ENCODE measurements at regions not wholly inside any gene's neighbourhood (a gene's known extent, or its start where the extent isn't known, plus 50 kb on each side); places are given as distances from the start of the nearest gene placed in this dataset.

DNA sequence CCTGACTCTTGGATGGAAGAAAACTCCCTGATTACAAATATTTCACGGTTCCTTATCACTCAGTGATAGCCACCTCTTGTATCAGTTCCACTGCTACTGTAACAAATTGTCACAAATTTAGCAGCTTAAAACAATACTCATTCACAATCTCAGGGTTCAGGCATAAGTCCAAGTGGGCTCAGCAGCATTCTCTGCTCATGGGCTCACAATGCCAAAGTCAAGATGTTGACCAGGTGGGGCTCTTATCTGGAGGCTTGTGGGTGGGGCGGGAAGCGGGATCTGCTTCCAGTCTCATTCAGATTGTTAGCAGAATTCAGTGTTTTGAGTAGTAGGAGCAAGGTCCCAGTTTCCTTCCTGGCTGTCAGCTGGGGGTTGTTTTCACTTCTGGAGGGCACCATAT, 137.3 kb upstream of the FAM78B start:
- TF ChIP-seq, protein P1, sequence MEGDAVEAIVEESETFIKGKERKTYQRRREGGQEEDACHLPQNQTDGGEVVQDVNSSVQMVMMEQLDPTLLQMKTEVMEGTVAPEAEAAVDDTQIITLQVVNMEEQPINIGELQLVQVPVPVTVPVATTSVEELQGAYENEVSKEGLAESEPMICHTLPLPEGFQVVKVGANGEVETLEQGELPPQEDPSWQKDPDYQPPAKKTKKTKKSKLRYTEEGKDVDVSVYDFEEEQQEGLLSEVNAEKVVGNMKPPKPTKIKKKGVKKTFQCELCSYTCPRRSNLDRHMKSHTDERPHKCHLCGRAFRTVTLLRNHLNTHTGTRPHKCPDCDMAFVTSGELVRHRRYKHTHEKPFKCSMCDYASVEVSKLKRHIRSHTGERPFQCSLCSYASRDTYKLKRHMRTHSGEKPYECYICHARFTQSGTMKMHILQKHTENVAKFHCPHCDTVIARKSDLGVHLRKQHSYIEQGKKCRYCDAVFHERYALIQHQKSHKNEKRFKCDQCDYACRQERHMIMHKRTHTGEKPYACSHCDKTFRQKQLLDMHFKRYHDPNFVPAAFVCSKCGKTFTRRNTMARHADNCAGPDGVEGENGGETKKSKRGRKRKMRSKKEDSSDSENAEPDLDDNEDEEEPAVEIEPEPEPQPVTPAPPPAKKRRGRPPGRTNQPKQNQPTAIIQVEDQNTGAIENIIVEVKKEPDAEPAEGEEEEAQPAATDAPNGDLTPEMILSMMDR (IDR thresholded peaks at IDR 0.05; ENCODE audit: control extremely low read depth in 1 of 3, insufficient read depth in 1 of 3, low read depth in 1 of 3, low read length in 3 of 3) = no peak
- TF ChIP-seq ZNF274 (IDR thresholded peaks at IDR 0.05; ENCODE audit: borderline replicate concordance, extremely low read depth, low read length) = no peak
- TF ChIP-seq RAD21 (IDR thresholded peaks at IDR 0.05 in 1 of 2, conservative IDR thresholded peaks at IDR 0.05 in 1 of 2; ENCODE audit: low read depth in 2 of 2, low read length in 2 of 2) = no peak
- TF ChIP-seq, protein P2, sequence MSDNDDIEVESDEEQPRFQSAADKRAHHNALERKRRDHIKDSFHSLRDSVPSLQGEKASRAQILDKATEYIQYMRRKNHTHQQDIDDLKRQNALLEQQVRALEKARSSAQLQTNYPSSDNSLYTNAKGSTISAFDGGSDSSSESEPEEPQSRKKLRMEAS (IDR thresholded peaks at IDR 0.05) = no peak
- no peak for TF ChIP-seq POLR2AphosphoS5 (IDR thresholded peaks at IDR 0.05; ENCODE audit: low read depth, low read length)
- no peak for TF ChIP-seq YY1 (IDR thresholded peaks at IDR 0.05; ENCODE audit: low read depth, low read length)
- no peak for TF ChIP-seq EZH2 (IDR thresholded peaks at IDR 0.05; ENCODE audit: low read depth, low read length, severe bottlenecking)
- no peak for TF ChIP-seq CEBPB (IDR thresholded peaks at IDR 0.05; ENCODE audit: low read depth, low read length)
- TF ChIP-seq CBX8 (IDR thresholded peaks at IDR 0.05; ENCODE audit: borderline replicate concordance, low read depth, low read length) = no peak
- TF ChIP-seq EGR1 (IDR thresholded peaks at IDR 0.05; ENCODE audit: borderline replicate concordance, low read depth, low read length) = no peak
- no peak for TF ChIP-seq BACH1 (IDR thresholded peaks at IDR 0.05; ENCODE audit: low read length)
- TF ChIP-seq, protein P3, sequence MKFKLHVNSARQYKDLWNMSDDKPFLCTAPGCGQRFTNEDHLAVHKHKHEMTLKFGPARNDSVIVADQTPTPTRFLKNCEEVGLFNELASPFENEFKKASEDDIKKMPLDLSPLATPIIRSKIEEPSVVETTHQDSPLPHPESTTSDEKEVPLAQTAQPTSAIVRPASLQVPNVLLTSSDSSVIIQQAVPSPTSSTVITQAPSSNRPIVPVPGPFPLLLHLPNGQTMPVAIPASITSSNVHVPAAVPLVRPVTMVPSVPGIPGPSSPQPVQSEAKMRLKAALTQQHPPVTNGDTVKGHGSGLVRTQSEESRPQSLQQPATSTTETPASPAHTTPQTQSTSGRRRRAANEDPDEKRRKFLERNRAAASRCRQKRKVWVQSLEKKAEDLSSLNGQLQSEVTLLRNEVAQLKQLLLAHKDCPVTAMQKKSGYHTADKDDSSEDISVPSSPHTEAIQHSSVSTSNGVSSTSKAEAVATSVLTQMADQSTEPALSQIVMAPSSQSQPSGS (IDR thresholded peaks at IDR 0.05; ENCODE audit: low read length) = no peak
- TF ChIP-seq TAF1 (IDR thresholded peaks at IDR 0.05; ENCODE audit: low read depth, low read length) = no peak

Data from H1 (cell line).